Fibroblast of skin of scalp (primary cell): ENCODE measurements at regions not wholly inside any gene's neighbourhood (a gene's known extent, or its start where the extent isn't known, plus 50 kb on each side); places are given as distances from the start of the nearest gene placed in this dataset.
"Not testable (repeated sequence)": the region's sequence is repeated elsewhere in the genome, so short reads cannot be mapped to it uniquely, and the experiment has no call there.

Experiments
- DNase-seq: peaks from one replicate; pipeline ENCODE4 v3.0.0-alpha.2; 2013

DNA sequence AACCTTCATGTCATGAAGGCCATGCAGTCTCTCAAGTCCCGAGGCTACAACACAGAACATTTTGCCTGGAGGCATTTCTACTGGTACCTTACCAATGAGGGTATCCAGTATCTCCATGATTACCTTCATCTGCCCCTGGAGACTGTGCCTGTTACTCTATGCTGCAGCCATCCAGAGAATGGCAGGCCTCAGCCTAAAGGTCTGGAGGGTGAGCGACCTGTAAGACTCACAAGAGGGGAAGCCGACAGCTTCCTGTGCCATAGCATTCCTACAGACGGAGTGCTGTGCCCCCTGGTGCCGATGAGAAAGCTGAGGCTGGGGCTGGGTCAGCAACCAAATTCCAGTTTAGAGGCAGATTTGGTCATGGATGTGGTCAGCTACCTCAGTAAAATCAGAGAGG is 51.3 kb upstream of the CADPS start:
- DNase-seq, result peak; percentile 4

DNA sequence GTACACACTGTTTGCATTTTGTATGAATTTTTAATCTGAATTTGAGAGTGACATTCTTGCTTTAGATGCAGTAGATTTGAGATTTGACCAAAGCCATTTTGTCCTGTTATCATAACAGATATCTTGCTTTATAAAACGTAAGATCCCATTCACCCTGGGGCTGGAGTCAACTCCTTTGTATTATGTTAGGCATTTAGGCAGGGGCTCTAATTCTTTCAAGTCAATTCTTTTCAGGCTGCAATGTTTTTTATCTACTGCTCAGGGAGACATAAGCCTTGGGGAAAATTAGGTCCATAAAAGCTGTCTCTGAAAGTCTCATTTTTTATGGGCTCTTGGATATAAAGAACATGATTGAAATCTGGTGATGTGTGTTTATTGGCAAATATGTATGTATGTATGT is 53.0 kb upstream of the CADPS start:
- no peak for DNase-seq

DNA sequence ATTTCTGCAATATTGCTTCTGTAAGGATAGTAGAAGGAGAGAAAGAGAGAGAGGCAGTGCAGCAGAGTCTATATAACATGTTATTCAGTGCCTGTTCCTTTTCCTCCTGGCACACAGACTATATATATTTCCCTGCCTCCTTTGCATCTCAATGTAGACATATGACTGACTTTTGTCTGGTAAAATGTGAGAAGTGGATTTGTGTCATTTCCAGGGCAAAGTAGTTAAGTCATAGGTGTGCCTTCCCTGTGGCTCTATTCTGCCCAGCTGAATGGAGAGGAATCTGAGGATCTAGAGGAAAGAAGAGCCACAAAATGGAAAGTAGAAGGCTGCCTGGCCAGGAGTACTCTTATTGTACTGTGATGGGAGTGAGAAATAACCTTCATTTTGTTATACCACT is 54.6 kb upstream of the CADPS start:
- no peak for DNase-seq

DNA sequence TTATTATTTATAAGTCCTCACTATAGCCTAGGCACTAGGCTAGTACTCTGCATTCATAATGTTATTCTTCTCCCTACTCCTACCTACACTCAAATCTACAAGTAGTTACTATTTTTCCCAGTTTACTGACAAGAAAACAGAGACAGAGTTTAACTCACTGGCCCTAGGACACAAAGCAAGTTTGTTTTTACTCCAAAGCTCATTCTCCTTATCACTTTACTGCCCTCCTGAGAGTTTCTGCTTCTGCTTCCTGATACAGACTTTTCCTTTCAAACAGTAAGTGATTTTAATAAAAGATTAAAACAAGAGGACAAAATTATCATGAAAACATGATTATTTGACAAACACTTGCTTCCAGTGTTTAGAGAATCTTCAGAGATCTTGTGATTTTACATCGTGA is 60.6 kb upstream of the CADPS start:
- DNase-seq, result no peak

DNA sequence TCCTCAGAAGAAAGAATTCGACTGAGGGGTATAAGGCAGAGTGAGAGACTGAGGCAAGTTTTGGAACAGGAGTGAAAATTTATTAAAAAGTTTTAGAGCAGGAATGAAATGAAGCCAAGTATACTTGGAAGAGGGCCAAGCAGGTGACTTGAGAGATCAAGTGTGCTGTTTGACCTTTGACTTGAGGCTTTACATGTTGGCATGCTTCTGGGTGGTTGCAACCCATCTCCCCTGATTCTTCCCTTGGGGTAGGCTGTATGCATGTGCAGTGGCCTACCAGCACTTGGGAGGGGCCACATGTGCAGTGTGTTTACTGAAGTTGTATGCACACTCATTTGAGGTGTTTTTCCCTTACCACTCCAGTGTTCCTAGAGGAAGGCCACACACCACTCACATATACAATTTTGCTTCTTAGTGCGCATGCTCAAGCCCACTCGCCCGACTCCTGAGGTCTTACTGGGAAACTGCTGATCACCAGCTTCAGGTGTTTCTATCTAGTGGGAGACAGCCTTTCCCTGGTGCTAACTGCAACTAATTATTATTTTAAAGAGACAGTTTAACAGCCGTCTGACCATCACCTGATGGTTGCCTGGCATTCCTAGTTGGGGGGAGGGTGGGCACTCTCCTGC is 61.5 kb upstream of the CADPS start:
- DNase-seq, result no peak

DNA sequence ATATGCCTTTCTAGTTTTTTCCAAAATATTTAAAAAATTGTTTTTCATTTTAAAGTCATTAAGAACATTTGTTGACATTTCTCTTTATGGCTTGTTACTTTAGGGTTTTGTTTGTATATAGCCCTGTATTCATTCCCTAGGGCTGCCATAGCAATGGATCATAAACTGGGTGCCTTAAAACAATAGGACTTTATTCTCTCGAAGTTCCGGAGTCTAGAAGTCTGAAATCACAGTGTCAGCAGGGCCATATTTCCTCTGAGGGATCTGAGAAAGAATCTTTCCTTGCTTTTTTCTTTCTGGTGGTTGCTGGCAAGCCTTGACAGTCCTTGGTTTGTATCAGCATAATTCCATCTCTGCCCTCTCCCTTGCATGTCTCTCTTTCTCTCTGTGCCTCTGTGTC is 63.4 kb upstream of the CADPS start:
- no peak for DNase-seq

DNA sequence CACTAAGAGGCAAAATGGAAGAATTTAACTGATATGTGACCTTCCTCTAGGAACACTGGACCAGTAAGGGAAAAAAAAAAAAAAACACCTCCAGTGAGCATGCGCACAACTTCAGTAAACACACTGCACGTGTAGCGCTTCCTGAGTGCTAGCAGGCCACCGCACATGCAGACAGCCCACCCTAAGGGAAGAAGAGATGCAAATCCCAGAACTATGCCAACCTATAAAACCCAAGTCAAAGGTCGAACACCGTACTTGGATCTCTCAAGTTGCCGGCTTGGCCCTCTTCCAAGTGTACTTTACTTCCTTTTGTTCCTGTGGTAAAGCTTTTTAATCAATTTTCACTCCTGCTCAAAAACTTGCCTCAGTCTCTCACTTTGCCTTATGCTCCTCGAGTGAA is 64.5 kb upstream of the CADPS start:
- DNase-seq, result no peak

DNA sequence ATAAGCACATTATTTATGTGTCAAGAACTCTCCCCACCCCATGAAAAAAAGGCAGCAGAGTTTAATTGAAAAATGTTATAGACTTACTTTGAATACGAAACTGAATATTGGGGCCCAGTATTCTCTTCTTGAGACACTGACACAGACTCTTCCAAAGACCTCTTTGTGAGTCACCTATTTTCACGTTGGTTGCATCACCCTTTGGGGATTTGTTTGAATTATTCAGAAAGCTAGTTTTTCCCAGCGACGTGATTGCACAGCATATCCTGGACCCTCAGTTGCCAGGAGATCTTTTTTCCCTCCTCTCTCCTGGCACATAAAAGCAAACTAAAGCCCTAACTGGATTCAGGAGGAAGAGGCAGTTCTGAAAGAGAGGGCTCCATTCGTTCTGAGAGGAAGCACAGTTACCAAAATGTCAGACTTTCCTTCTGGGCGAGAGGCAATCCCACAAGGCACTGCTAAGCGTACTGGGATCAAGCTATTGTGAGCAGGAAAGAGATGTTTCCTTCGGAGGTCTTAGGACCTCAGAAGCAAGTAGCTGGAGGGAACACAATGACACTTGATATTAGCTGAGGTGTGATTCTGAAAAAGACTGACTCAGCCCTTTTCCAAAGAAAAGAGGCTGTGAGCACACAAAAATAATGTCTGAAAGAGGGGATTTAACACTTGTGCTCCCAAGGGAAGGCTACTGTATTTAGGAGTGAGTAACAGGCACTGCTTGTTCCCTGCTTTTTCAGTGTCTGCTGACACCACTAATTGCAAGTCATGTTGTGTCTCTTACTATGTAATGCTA is 65.8 kb upstream of the CADPS start:
- peak; percentile 90 for DNase-seq

DNA sequence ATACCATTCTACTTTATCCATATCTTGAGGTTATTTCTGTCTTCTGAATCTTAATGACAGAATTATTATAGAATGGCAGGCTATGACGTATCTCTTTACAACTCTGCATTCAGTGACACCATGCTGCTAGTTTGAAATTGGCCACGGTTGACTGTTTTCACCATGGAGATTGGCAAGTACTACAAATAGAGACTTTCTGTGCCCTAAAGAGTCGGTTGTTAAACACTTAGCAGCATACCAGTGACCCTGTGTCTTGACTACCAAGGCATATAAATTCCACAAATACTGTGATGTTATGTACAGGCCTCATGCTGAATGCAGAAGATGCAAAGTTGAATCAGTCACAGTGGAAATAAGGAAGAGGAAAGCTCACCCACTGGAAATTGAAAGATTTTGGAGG is 67.0 kb upstream of the CADPS start:
- peak; percentile 17 for DNase-seq

DNA sequence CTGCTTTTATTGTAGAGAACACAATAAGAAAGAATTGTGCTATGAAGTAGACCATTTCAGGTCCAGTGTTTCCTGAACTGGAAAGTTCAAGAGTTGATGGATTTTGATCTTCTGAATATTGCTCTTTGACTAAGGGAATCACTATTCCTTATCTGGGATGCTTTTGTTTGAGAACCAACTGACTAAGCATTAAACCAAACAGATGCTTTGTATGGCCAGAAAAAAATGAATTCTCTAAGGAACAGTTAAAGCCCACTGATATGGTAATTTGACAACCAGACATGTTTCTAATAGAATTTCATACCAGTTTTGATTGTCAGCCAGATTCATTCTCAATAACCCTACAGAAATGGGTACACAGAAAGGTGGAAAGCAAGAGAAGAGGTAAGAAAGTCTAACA is 67.5 kb upstream of the CADPS start:
- DNase-seq, result peak; percentile 1

DNA sequence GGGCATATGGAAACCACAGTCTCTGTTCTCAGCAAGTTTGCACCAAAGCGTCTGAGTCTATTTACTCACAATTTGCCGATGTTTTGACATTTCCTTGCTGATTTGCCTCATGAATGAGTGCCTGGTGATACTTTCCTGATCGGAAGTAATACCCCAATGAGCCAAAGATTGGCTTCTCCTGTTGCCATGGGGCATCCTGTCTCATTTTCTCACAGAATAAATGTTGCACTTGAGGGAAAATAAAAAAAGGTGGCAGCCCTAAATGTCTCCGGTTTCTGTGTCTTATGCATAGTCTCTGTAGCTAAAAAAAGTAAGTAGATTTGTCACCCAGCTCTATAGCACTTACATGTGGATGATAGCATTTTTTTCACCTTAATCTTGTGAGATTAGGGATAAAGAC is 73.7 kb upstream of the CADPS start:
- DNase-seq, result no peak

DNA sequence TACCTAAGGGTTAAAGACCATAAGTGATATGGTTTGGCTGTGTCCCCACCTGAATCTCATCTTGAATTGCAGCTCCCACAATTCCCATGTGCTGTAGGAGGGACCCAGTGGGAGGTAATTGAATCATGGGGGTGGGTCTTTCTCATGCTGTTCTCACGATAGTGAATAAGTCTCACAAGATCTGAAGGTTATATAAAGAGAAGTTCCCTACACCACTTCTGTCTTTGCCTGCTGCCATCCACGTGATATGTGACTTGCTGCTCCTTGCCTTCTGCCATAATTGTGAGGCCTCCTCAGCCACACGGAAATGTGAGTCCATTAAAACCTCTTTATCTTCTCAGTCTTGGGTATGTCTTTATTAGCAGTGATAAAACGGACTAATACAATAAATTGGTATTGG is 75.0 kb upstream of the CADPS start:
- DNase-seq, result no peak

DNA sequence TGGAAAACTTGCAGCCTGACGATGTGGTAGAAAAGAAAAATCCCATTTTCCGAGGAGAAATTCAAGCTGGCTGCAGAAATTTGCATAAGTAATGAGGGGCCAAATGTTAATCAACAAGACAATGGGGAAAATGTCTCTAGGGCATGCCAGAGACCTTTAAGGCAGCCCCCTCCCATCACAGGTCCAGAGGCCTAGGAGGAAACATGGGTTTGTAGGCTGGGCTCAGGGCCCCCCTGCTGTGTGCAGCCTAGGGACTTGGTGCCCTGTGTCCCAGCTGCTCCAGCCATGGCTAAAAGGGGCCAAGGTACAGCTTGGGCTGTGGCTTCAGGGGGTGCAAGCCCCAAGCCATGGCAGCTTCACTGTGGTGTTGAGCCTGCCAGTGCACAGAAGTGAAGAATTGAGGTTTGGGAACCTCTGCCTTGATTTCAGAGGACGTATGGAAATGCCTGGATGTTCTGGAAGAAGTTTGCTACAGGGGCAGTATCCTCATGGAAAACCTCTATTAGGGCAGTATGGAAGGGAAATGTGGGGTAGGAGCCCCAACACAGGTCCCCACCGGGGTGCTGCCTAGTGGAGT is 75.9 kb upstream of the CADPS start:
- DNase-seq, result no peak

DNA sequence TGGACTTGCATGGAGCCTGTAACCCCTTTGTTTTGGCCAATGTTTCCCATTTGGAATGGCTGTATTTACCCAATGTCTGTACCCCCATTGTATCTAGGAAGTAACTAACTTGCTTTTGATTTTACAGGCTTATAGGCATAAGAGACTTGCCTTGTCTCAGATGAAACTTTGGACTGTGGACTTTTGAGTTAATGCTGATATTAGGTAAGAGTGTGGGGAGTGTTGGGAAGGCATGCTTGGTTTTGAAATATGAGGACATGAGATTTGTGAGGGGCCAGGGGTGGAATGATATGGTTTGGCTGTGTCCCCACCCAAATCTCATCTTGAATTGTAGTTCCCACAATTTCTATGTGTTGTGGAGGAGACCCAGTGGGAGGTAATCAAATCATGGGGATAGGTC is 76.7 kb upstream of the CADPS start:
- not testable (repeated sequence) for DNase-seq

DNA sequence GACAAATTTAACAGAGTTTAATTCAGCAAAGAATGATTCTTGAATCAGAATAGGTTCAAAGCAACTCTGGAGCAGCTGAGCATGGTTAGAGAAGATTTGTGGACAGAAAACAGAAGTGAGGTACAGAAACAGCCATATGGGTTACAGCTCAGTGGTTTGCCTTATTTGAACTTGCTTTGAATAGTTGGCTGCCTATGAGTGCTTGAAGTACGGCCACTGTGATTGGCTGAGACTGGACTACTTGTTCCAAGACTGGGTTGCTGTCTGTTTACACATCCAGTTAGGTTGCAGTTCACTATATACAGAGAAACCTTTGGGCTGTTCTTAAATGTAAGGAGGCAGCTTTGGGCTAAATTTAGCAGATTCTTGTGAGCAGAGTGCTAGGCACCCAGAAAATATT is 79.4 kb upstream of the CADPS start:
- DNase-seq, result no peak

DNA sequence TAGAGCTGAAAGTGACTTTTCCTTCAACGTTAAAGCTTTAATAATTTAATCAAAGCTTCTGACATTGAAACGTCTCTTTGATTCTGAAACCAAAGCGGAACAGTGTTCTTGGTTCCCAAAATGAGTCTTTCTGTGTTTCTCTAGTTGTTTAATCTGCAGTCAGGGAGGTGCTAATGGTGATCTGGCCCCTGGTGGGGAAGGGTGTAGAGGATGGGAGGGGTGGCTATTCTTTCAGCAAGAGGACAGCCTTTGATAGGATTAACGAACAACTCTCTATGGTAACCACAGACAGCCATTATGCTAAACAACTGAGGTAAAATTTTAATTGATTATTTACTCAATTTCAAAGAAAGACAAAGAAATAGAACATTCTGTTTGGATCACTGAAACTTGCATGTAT is 79.9 kb upstream of the CADPS start:
- no peak for DNase-seq

DNA sequence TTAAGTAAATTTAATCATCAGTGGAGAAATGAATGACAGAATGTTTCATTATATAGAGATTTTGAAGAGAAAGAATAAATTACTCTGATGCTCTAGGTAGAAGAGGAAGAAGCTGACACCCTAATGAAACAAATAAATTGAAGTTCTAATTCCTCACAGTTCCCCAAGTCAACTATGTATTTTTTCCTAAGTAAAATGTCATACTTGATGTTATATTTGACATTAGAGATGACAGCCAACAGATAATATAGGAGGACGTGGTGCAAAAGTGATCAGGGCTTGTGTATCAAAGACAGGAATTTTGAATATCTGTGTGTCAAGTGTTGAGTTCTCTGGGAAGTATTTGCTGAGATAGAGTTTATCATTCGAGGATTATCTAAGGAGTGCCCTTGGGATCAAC is 81.2 kb upstream of the CADPS start:
- no peak for DNase-seq

DNA sequence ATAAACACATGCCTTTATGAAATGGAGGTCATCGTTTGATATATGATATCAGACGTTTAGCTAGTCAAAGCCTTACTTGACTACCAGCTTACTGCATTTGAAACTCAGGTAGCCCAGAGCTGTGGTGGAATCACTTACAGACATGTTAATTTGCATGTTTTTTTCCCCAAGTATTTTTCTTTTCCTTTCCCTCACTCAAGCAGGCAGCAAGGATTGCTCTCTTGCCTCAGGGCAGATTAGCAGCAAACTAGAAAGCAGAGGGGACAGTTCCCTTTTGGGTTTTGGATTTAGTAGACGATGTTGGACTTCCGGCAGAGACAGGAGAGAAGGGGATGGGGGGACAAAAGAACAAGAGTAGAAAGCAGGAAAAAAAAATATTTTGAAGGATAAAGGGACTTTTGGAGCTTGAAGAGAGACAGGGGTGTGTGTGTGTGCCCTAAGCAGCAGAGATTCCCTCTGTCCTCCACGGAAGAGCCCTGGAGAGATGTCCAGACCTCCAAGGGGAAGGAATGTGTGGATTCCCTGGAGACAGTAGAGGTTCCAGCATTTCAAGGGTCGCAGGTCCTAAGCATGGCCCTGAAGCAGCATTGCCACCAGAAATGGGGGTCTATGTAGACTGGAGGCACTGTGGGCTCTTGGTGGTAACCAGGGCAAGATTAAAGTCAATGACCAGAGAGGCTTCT is 86.8 kb upstream of the CADPS start:
- DNase-seq, result no peak

DNA sequence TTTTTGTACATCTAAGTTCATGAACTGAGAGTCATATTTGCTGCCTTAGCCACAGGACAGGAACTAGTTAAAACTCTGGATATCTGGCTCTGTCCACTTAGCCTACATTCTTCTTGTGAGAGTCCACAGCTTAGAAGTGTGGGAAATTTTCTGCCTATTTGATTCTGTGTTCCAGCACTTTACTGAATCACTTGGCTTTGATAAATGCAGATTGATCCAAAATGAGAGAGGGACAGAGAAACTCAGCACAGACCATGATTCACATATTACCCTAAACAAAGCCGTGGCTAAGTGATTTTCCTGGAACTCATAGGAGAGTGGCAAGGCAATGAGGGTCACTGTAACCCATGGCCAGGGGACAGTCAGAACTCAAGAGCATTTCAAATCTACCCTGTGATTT is 87.5 kb upstream of the CADPS start:
- DNase-seq, result peak; percentile 5

DNA sequence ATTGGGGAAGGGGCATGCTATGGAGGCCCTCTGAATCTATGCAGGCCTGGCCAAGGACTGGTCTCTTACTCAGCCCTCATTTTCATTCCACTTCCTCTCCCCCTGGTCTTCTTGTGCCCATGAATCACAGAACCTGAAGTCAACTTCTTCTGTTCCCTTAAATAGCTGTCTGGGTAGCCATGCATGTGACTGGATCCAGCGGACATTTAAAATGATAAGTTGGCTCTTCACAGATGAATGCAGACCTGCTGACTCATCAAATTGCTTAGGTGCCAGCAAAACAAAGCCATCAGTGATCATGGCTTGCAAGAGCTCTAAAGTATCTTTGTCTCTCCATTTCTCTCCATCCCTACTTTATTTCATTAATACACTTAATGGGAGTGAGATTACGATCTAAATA is 90.1 kb upstream of the CADPS start:
- peak; percentile 11 for DNase-seq

DNA sequence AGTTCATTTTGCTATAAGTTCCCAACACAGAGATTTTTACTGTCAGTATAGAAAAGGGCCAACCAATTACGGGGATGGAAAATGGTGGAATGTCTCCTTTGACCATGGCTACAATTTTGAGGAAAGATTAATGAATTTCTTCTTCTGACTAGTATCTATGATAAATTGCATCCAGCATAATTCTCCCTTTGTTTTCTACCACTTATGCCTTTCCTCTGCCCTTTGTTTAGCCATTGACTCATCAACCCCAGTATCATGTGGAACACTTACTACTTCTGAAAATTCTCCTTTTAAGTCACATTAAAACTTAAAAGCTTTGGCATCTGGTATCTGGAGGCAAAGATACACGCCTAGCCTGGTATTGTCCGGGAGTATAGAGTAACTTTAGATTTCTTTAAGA is 92.9 kb upstream of the CADPS start:
- DNase-seq, result no peak

DNA sequence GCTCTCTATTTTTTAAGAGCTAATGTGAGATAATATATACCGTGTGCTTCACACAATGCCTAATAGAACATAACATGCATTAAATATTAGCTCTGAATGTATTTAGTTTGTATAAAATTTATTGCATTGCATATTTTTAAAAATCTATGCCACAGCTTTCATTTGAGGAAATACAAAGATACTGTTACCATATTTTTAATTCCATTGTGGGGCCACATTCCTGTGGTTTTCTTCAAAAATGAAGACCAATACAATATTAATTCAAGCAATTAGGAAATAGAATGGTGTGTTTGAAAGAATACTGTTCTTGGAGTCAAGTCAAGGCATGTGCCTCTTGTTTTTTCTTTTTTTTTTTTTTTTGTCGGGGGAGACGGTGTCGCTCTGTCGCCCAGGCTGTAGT is 95.4 kb upstream of the CADPS start:
- peak; percentile 67 for DNase-seq

DNA sequence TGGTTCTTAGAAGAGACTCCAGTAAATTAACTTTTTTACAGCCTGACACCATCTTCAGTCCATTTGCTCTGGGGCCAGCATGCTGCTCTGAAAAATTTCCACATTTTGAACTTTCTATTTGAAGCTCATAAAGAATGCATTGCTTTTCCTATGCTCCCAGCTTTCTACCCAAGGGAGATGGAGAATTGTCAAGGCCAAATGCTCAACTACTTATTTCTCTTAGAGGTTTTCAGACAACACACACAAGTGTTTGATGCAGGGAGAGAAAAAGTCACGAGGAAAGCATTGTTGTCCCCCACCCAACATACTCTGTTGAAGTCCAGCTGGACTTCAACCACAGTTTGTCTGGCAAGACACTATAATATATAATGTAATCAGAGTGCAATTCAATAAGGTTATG is 100.3 kb upstream of the CADPS start:
- no peak for DNase-seq

DNA sequence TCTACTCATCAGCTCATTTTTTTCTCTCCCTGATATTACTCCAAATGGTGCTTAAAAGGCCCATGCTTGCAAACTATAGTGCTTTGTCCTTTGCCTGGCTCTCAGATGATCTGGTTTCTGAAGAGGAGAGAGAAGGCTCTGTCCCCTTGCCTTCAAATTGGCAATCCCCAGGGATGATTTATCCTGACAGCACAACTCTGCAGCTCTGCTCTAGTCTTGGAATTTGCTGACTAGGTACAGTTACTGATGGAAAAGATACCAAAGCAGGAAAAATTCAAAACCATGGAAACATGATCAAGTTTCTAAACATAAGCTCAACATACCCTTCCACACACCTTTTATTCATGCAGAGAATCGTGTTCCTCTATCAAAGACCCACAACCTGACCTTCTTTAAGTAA is 106.7 kb upstream of the CADPS start:
- no peak for DNase-seq
